ENCODE measurements at regions not wholly inside any gene's neighbourhood (a gene's known extent, or its start where the extent isn't known, plus 50 kb on each side); places are given as distances from the start of the nearest gene placed in this dataset.

DNA sequence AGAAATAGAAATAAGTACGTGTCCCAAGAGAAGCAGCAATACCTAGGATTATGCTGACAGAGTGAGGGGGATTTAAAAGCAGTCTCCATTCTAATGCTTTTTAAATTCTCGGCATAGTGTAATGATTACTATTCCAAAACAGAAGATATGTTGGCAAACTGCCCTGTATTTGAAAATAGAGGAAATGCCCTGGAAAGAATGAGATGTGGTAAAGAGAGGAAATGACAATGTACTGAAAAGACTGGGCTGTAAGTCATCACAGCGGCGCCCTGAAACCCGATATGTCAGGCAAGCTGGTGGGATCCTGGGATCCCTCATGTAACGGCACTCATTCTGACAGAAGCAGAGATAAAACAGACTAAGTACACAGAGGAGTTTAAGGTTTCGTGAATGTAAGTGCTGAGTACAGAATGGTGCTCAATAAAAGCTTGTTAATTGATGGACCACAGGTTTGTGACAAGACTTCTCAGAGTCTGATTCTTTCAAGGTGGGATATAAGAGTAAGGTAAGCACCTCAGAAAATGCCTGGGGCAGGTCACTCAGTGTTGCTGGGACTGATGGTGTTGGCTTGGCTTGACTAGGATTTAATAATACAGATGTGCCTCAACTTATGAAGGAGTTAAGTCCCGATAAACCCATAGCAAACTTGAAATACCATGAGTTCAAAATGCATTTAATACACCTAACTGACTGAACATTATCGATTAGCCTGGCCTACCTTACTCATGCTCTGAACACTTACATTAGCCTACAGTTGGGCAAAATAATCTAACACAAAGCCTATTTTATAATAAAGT lies 91.4 kb downstream of the NFKBIZ start:
- Mint-ChIP-seq H3K27ac (no peak overlapping the region), H3K27me3 (ENCODE audit: low read depth, poor library complexity) (no peaks in the 10 kb centered on the region), H3K9me3 (no peaks in the 10 kb centered on the region), H3K4me1 (peaks cover 5% of the 10 kb centered on the region), H3K4me3 (no peak overlapping the region), H3K36me3 (ENCODE audit: low read depth) (no peaks in the 10 kb centered on the region)
- peak; percentile 49 for DNase-seq
- TF ChIP-seq CTCF (IDR thresholded peaks at IDR 0.05) = no peak

GRCh38 chr3:101941318-101942040 lies 92.2 kb downstream of the NFKBIZ start:
- no peaks in the 10 kb centered on the region for H3K9me3 Mint-ChIP-seq
- H3K4me3 Mint-ChIP-seq = no peak overlapping the region
- no peak for TF ChIP-seq CTCF (IDR thresholded peaks at IDR 0.05)
- H3K27ac Mint-ChIP-seq = no peak overlapping the region
- no peaks in the 10 kb centered on the region for H3K36me3 Mint-ChIP-seq (ENCODE audit: low read depth)
- DNase-seq = no peak
- no peaks in the 10 kb centered on the region for H3K27me3 Mint-ChIP-seq (ENCODE audit: low read depth, poor library complexity)
- H3K4me1 Mint-ChIP-seq = peaks cover 5% of the 10 kb centered on the region

GRCh38 chr3:101942356-101942755 lies 93.0 kb downstream of the NFKBIZ start:
- Mint-ChIP-seq H3K27me3 (ENCODE audit: low read depth, poor library complexity) (no peaks in the 10 kb centered on the region), H3K4me3 (no peak overlapping the region), H3K27ac (no peak overlapping the region), H3K4me1 (peaks cover 5% of the 10 kb centered on the region), H3K9me3 (no peaks in the 10 kb centered on the region), H3K36me3 (ENCODE audit: low read depth) (no peaks in the 10 kb centered on the region)
- no peak for DNase-seq
- TF ChIP-seq CTCF (IDR thresholded peaks at IDR 0.05) = no peak

- H3K27ac Mint-ChIP-seq = no peak overlapping the region
- no peak for TF ChIP-seq CTCF (IDR thresholded peaks at IDR 0.05)
- no peak for DNase-seq
- no peaks in the 10 kb centered on the region for H3K9me3 Mint-ChIP-seq
- H3K27me3 Mint-ChIP-seq (ENCODE audit: low read depth, poor library complexity) = no peaks in the 10 kb centered on the region
- H3K36me3 Mint-ChIP-seq (ENCODE audit: low read depth) = no peaks in the 10 kb centered on the region
- peaks cover 5% of the 10 kb centered on the region for H3K4me1 Mint-ChIP-seq
- no peak overlapping the region for H3K4me3 Mint-ChIP-seq
Observed at GRCh38 chr3:101943029-101943428, 93.7 kb downstream of the NFKBIZ start.

DNA sequence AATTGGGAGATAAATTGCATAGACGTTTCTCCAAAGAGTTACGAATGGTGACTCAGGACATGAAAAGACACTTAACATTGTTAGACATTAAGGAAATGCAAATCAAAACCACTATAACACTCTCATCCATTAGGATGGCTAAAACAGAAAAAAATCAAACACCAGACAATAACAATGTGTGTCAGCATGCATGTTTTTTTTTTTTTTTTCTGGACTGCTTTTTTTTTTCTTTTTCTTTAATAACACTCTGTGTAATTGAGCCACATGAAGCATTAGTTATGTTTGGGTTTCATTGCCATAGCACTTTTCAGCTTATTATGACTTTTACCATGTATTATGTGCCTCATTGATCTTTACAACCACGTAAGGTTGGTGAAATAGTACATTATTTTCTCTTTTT lies 95.0 kb downstream of the NFKBIZ start:
- Mint-ChIP-seq H3K4me1 (peaks cover 5% of the 10 kb centered on the region), H3K27me3 (ENCODE audit: low read depth, poor library complexity) (no peaks in the 10 kb centered on the region), H3K4me3 (no peak overlapping the region), H3K9me3 (no peaks in the 10 kb centered on the region), H3K36me3 (ENCODE audit: low read depth) (no peaks in the 10 kb centered on the region), H3K27ac (no peak overlapping the region)
- TF ChIP-seq CTCF (IDR thresholded peaks at IDR 0.05) = no peak
- no peak for DNase-seq
